ENCODE measurements at regions not wholly inside any gene's neighbourhood (a gene's known extent, or its start where the extent isn't known, plus 50 kb on each side); places are given as distances from the start of the nearest gene placed in this dataset.

- TF ChIP-seq POLR2A (IDR thresholded peaks at IDR 0.05) (no peak), EP300 (IDR thresholded peaks at IDR 0.05) (no peak), POLR2AphosphoS5 (IDR thresholded peaks at IDR 0.05) (no peak)
- no peaks in the 10 kb centered on the region for H3K27me3 ChIP-seq
- WGBS, 2 donors = 28 to 38% methylated on average over 19 of the region's 19 CpGs
- no peaks in the 10 kb centered on the region for H3K9me3 ChIP-seq
- no peaks in the 10 kb centered on the region for H3K36me3 ChIP-seq
- peaks cover 0 to 7% (median 0%) of the 10 kb centered on the region in 4 donors for H3K4me1 ChIP-seq
- intact Hi-C loops (cut with DNase I) = no loop called here
- H3K27ac ChIP-seq = no peak overlapping the region
- DNase-seq = no peak
- no peak overlapping the region for H3K4me3 ChIP-seq
Measured at GRCh38 chr15:27679731-27680471, 419.2 kb downstream of the OCA2 start.

- intact Hi-C loops (cut with DNase I) = no loop called here
- no peaks in the 10 kb centered on the region for H3K36me3 ChIP-seq
- WGBS, 2 donors = 78 to 88% methylated on average over 4 of the region's 4 CpGs
- TF ChIP-seq POLR2A (IDR thresholded peaks at IDR 0.05) (no peak), EP300 (IDR thresholded peaks at IDR 0.05) (no peak), POLR2AphosphoS5 (IDR thresholded peaks at IDR 0.05) (no peak)
- H3K4me3 ChIP-seq = no peak overlapping the region
- no peaks in the 10 kb centered on the region for H3K27me3 ChIP-seq
- H3K4me1 ChIP-seq = peaks cover 0 to 7% (median 0%) of the 10 kb centered on the region in 4 donors
- H3K27ac ChIP-seq = no peak overlapping the region
- H3K9me3 ChIP-seq = no peaks in the 10 kb centered on the region
- no peak for DNase-seq
Measured at GRCh38 chr15:27679203-27679602, 419.9 kb downstream of the OCA2 start.

DNA sequence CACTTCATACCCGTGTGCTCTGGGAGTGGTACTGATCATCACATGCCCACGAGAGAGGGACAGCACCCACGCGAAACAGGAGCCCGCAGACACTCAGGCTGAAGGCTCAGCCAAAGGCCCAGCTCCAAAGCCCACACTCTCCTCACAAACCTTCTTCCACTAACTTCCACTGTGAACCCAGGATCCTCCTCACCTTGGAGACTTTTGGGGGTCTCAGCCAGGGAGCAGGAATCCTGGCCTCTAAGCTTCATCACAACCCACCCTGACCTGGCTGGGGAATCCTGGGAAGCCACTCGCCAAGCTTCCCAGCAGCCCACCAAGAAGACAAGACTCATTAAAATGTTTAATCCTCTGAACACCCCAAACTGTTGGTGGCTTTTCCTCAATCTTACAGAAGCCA is 421.2 kb downstream of the OCA2 start:
- Histone ChIP-seq H3K4me3 (no peak overlapping the region), H3K27me3 (no peaks in the 10 kb centered on the region), H3K4me1 (peaks cover 0 to 7% (median 0%) of the 10 kb centered on the region in 4 donors), H3K36me3 (no peaks in the 10 kb centered on the region), H3K27ac (no peak overlapping the region), H3K9me3 (no peaks in the 10 kb centered on the region)
- intact Hi-C loops (cut with DNase I) = no loop called here
- no peak for DNase-seq
- no peak for TF ChIP-seq POLR2AphosphoS5 (IDR thresholded peaks at IDR 0.05)
- no peak for TF ChIP-seq EP300 (IDR thresholded peaks at IDR 0.05)
- TF ChIP-seq POLR2A (IDR thresholded peaks at IDR 0.05) = no peak
- no peak for TF ChIP-seq CTCF (IDR thresholded peaks at IDR 0.05)
- WGBS, 2 donors = 91 to 93% methylated on average over 6 of the region's 6 CpGs

DNA sequence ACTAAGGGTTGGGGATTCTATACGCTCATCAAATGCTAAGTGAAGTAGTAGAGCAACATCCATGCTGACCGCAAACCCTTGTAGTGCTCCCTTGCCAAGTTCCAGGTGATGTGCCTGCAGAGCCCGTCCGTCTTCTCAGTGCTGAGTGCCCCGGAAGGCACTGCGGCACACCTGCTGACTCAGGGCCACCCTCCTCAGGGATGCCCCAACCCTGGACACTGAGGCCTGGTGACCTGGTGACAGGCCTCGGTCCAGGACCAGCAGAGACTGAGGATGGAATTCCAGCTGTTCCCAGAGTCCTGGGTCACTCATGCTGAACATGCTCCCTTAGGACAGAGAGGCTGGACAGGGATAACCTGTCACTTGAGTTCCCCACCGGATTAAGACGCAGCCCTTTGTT is 422.5 kb downstream of the OCA2 start:
- intact Hi-C loops (cut with DNase I) = no loop called here
- no peaks in the 10 kb centered on the region for H3K27me3 ChIP-seq
- H3K4me3 ChIP-seq = no peak overlapping the region
- TF ChIP-seq EP300 (IDR thresholded peaks at IDR 0.05) (no peak), POLR2A (IDR thresholded peaks at IDR 0.05) (no peak), CTCF (IDR thresholded peaks at IDR 0.05) (no peak), POLR2AphosphoS5 (IDR thresholded peaks at IDR 0.05) (no peak)
- no peak overlapping the region for H3K27ac ChIP-seq
- no peak for DNase-seq
- H3K9me3 ChIP-seq = no peaks in the 10 kb centered on the region
- 92 to 96% methylated on average over 9 of the region's 9 CpGs for WGBS, 2 donors
- H3K4me1 ChIP-seq = peaks cover 0 to 10% (median 5%) of the 10 kb centered on the region in 4 donors
- no peaks in the 10 kb centered on the region for H3K36me3 ChIP-seq

DNA sequence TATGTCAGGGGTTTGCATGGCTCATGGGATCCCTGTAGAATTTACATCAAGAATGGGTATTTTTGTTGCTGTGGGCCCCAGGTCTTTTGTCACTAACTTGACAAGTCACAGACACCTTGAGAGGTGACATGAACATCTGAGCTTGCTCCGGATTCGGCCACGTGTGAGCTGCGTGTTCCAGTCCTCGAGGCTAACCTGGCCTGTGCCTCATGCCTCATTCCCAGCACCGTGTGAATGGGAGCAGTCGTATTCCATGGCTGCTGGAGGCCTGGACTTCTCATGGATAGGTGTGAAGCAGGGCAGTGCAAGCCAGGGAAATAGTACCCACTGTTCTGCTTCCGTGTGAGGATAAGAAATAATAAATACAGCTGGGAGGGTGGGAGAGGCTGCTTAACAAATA is 423.5 kb downstream of the OCA2 start:
- Histone ChIP-seq H3K4me1 (peaks cover 0 to 21% (median 13%) of the 10 kb centered on the region in 4 donors), H3K27me3 (no peaks in the 10 kb centered on the region), H3K36me3 (no peaks in the 10 kb centered on the region), H3K4me3 (no peak overlapping the region), H3K27ac (no peak overlapping the region), H3K9me3 (no peaks in the 10 kb centered on the region)
- WGBS, 2 donors = 78 to 84% methylated on average over 8 of the region's 8 CpGs
- DNase-seq = no peak
- intact Hi-C loops (cut with DNase I) = no loop called here
- TF ChIP-seq POLR2A (IDR thresholded peaks at IDR 0.05) (no peak), EP300 (IDR thresholded peaks at IDR 0.05) (no peak), CTCF (IDR thresholded peaks at IDR 0.05) (no peak), POLR2AphosphoS5 (IDR thresholded peaks at IDR 0.05) (no peak)
